HCT116 (cell line): ENCODE measurements at regions not wholly inside any gene's neighbourhood (a gene's known extent, or its start where the extent isn't known, plus 50 kb on each side); places are given as distances from the start of the nearest gene placed in this dataset.

Experiments
- EGR1 ChIP-seq: IDR thresholded peaks from 2 replicates; pipeline ENCODE4 v1.6.1; 2012; ENCODE audit warnings: low read depth
- POLR2A ChIP-seq: IDR thresholded peaks from 2 replicates; pipeline ENCODE4 v1.7.0; 2011; ENCODE audit warnings: borderline replicate concordance; ENCODE audit not compliant: insufficient read depth, insufficient read length; ENCODE audit errors: extremely low read depth
- SIN3A ChIP-seq: IDR thresholded peaks from 2 replicates; pipeline ENCODE4 v1.6.1; 2012; ENCODE audit warnings: low read depth
- TCF7L2 ChIP-seq: IDR thresholded peaks from 2 replicates; pipeline ENCODE4 v1.7.0; 2011; ENCODE audit warnings: borderline replicate concordance, inconsistent platforms; ENCODE audit not compliant: insufficient read depth, insufficient read length; ENCODE audit errors: extremely low read depth
- ZNF274 ChIP-seq: fragments of 200-500 bp; sonication (Bioruptor generic); IDR thresholded peaks from 2 replicates; pipeline ENCODE4 v1.6.1; 2014; ENCODE audit warnings: mild to moderate bottlenecking, low read depth, low read length, inconsistent platforms
- TF ChIP-seq, protein P1 (sequence below), 3 experiments: fragments of 200-600 bp in 1 of 3; sonication (generic) in 1 of 3; IDR thresholded peaks in 2 of 3; conservative IDR thresholded peaks in 1 of 3; 2 replicates each; pipeline ENCODE4 v1.5.1; 2012 to 2017; ENCODE audit warnings: low read depth in 2 of 3, low read length in 2 of 3, antibody characterized with exemption in 1 of 3, borderline replicate concordance in 1 of 3, control low read depth in 1 of 3, mild to moderate bottlenecking in 1 of 3, mixed read lengths in 1 of 3, mixed run types in 1 of 3, moderate library complexity in 1 of 3; ENCODE audit not compliant: insufficient read depth in 1 of 3

DNA sequence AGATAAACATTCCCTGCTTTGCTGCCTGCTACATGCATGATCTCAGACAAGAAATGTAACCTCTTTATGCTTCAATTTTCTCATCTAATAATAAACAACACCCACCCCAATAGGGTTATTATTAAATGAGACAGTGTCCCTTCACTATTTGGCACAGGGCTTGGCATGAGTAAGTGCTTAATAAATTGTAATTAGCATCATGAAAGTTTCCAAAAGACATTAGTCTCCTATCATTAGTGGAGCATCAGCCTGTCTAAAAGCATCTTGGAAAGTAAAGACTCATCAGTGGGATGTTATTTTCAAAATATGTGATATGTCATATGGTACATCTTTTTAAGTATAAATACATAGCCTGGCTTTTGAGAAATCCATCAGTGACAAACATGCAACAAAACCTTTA, 275.0 kb downstream of the ZEB2 start:
- TF ChIP-seq ZNF274: no peak
- no peak for TF ChIP-seq POLR2A
- TF ChIP-seq, protein P1, sequence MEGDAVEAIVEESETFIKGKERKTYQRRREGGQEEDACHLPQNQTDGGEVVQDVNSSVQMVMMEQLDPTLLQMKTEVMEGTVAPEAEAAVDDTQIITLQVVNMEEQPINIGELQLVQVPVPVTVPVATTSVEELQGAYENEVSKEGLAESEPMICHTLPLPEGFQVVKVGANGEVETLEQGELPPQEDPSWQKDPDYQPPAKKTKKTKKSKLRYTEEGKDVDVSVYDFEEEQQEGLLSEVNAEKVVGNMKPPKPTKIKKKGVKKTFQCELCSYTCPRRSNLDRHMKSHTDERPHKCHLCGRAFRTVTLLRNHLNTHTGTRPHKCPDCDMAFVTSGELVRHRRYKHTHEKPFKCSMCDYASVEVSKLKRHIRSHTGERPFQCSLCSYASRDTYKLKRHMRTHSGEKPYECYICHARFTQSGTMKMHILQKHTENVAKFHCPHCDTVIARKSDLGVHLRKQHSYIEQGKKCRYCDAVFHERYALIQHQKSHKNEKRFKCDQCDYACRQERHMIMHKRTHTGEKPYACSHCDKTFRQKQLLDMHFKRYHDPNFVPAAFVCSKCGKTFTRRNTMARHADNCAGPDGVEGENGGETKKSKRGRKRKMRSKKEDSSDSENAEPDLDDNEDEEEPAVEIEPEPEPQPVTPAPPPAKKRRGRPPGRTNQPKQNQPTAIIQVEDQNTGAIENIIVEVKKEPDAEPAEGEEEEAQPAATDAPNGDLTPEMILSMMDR (IDR thresholded peaks at IDR 0.05 in 2 of 3, conservative IDR thresholded peaks at IDR 0.05 in 1 of 3; ENCODE audit: borderline replicate concordance in 1 of 3, insufficient read depth in 1 of 3, low read depth in 2 of 3, low read length in 2 of 3): no peak
- no peak for TF ChIP-seq TCF7L2
- no peak for TF ChIP-seq EGR1
- no peak for TF ChIP-seq SIN3A
